Fibroblast of upper back skin (primary cell): ENCODE measurements at regions not wholly inside any gene's neighbourhood (a gene's known extent, or its start where the extent isn't known, plus 50 kb on each side); places are given as distances from the start of the nearest gene placed in this dataset.

Experiments used
- DNase-seq: peaks from one replicate; pipeline ENCODE4 v3.0.0-alpha.2; 2013

- no peak for DNase-seq
These were observed 128.1 kb upstream of the RXFP2 start for GRCh38 chr13:31611214-31611613.

- no peak for DNase-seq
These were observed 125.3 kb upstream of the RXFP2 start for GRCh38 chr13:31614073-31614472.

- DNase-seq: no peak
These were observed 124.6 kb upstream of the RXFP2 start for GRCh38 chr13:31614704-31615103.

GRCh38 chr13:31625115-31625514, 114.2 kb upstream of the RXFP2 start:
- peak; percentile 65 for DNase-seq

GRCh38 chr13:31627097-31627845, 112.1 kb upstream of the RXFP2 start:
- peak; percentile 58 for DNase-seq

GRCh38 chr13:31629085-31629780, 110.1 kb upstream of the RXFP2 start:
- peak; percentile 61 for DNase-seq

GRCh38 chr13:31631071-31631470, 108.3 kb upstream of the RXFP2 start:
- no peak for DNase-seq

- DNase-seq: no peak
These were observed 107.6 kb upstream of the RXFP2 start for GRCh38 chr13:31631746-31632145.

GRCh38 chr13:31638577-31638976, 100.7 kb upstream of the RXFP2 start:
- DNase-seq: peak; percentile 86

- DNase-seq: no peak
These were observed 99.7 kb upstream of the RXFP2 start for GRCh38 chr13:31639443-31640163.

GRCh38 chr13:31649766-31650165, 89.6 kb upstream of the RXFP2 start:
- DNase-seq: no peak

GRCh38 chr13:31653730-31654129, 85.6 kb upstream of the RXFP2 start:
- DNase-seq: no peak

- DNase-seq: no peak
These were observed 75.3 kb upstream of the RXFP2 start for GRCh38 chr13:31663880-31664585.

GRCh38 chr13:31670831-31671617, 68.3 kb upstream of the RXFP2 start:
- DNase-seq: no peak

- DNase-seq: peak; percentile 53
These were observed 65.3 kb upstream of the RXFP2 start for GRCh38 chr13:31674051-31674450.

- DNase-seq: peak; percentile 66
These were observed 63.8 kb upstream of the RXFP2 start for GRCh38 chr13:31675440-31675953.

- DNase-seq: no peak
These were observed 58.2 kb upstream of the RXFP2 start for GRCh38 chr13:31681133-31681532.

- no peak for DNase-seq
These were observed 54.9 kb upstream of the RXFP2 start for GRCh38 chr13:31684466-31684865.

- peak; percentile 55 for DNase-seq
These were observed 52.5 kb upstream of the RXFP2 start for GRCh38 chr13:31686670-31687425.
